ENCODE measurements at regions not wholly inside any gene's neighbourhood (a gene's known extent, or its start where the extent isn't known, plus 50 kb on each side); places are given as distances from the start of the nearest gene placed in this dataset.

- TF ChIP-seq SPI1 (IDR thresholded peaks at IDR 0.05; ENCODE audit: low read depth, low read length) (no peak), POLR2A (IDR thresholded peaks at IDR 0.05; ENCODE audit: low read depth, low read length) (no peak), POLR2AphosphoS5 (IDR thresholded peaks at IDR 0.05; ENCODE audit: low read depth, low read length) (no peak), TAF1 (IDR thresholded peaks at IDR 0.05; ENCODE audit: low read depth, low read length) (no peak), PAX5 (IDR thresholded peaks at IDR 0.05; ENCODE audit: insufficient read depth, low read length, severe bottlenecking) (no peak)
Measured at GRCh38 chr10:58886406-58886805, 290.0 kb upstream of the PHYHIPL start.

Measured in GM12891 (cell line).